Right atrium auricular region (tissue), 2 donors: ENCODE measurements at regions not wholly inside any gene's neighbourhood (a gene's known extent, or its start where the extent isn't known, plus 50 kb on each side); places are given as distances from the start of the nearest gene placed in this dataset.

ENCODE experiments used
- DNase-seq: peaks from one replicate; pipeline ENCODE4 v3.0.0-alpha.2; 2019; ENCODE audit warnings: low spot score
- H3K27ac ChIP-seq, 2 donors: fragments of 200-600 bp; sonication (generic); 1 replicate in 1 of 2; 2 replicates in 1 of 2; pipeline ENCODE4 v1.5.1; 2016 to 2019
- H3K27me3 ChIP-seq, 2 donors: fragments of 200-600 bp; sonication (generic); one replicate each; pipeline versions ENCODE4 v1.5.1 to v1.6.0; 2017 to 2019
- H3K36me3 ChIP-seq: fragments of 200-600 bp; sonication (generic); one replicate; pipeline ENCODE4 v1.5.1; 2016
- H3K4me1 ChIP-seq, 2 donors: fragments of 200-600 bp; sonication (generic); one replicate each; pipeline versions ENCODE4 v1.5.1 to v1.6.0; 2017 to 2019
- H3K4me3 ChIP-seq, 2 donors: fragments of 200-600 bp; sonication (generic); 1 replicate in 1 of 2; 2 replicates in 1 of 2; pipeline ENCODE4 v1.5.1; 2017 to 2019; ENCODE audit warnings: mild to moderate bottlenecking in 1 of 2, moderate library complexity in 1 of 2
- H3K9me3 ChIP-seq, 2 donors: fragments of 200-600 bp; sonication (generic); one replicate each; pipeline ENCODE4 v1.5.1; 2019
- CTCF ChIP-seq, 2 donors: fragments of 200-600 bp; sonication (generic); IDR thresholded peaks; one replicate each; pipeline ENCODE4 v1.5.1; 2019; ENCODE audit warnings: antibody characterized with exemption in 2 of 2

GRCh38 chr11:87451395-87451794, 413.7 kb downstream of the TMEM135 start:
- H3K27me3 ChIP-seq = no peaks in the 10 kb centered on the region
- H3K27ac ChIP-seq = no peak overlapping the region
- H3K36me3 ChIP-seq = no peaks in the 10 kb centered on the region
- no peaks in the 10 kb centered on the region for H3K9me3 ChIP-seq
- DNase-seq = no peak
- H3K4me1 ChIP-seq = no peaks in the 10 kb centered on the region
- no peak for TF ChIP-seq CTCF (IDR thresholded peaks at IDR 0.05)
- no peak overlapping the region for H3K4me3 ChIP-seq

- no peaks in the 10 kb centered on the region for H3K27me3 ChIP-seq
- H3K27ac ChIP-seq = no peak overlapping the region
- no peaks in the 10 kb centered on the region for H3K36me3 ChIP-seq
- H3K4me1 ChIP-seq = no peaks in the 10 kb centered on the region
- no peak for DNase-seq
- no peak for TF ChIP-seq CTCF (IDR thresholded peaks at IDR 0.05)
- no peak overlapping the region for H3K4me3 ChIP-seq
- no peaks in the 10 kb centered on the region for H3K9me3 ChIP-seq
These were observed 409.9 kb downstream of the TMEM135 start for GRCh38 chr11:87447606-87448005.

- H3K9me3 ChIP-seq = no peaks in the 10 kb centered on the region
- H3K4me1 ChIP-seq = no peaks in the 10 kb centered on the region
- no peaks in the 10 kb centered on the region for H3K27me3 ChIP-seq
- H3K4me3 ChIP-seq = no peak overlapping the region
- no peak overlapping the region for H3K27ac ChIP-seq
- no peak for DNase-seq
- H3K36me3 ChIP-seq = no peaks in the 10 kb centered on the region
- TF ChIP-seq CTCF (IDR thresholded peaks at IDR 0.05) = no peak
These were observed 407.3 kb downstream of the TMEM135 start for GRCh38 chr11:87444993-87445392.

- DNase-seq = no peak
- Histone ChIP-seq H3K4me1 (no peaks in the 10 kb centered on the region), H3K27ac (no peak overlapping the region), H3K27me3 (no peaks in the 10 kb centered on the region), H3K9me3 (no peaks in the 10 kb centered on the region), H3K36me3 (no peaks in the 10 kb centered on the region), H3K4me3 (no peak overlapping the region)
- no peak for TF ChIP-seq CTCF (IDR thresholded peaks at IDR 0.05)
These were observed 406.0 kb downstream of the TMEM135 start for GRCh38 chr11:87443707-87444106.

- Histone ChIP-seq H3K4me3 (no peak overlapping the region), H3K27ac (no peak overlapping the region), H3K4me1 (no peaks in the 10 kb centered on the region), H3K9me3 (no peaks in the 10 kb centered on the region), H3K36me3 (no peaks in the 10 kb centered on the region), H3K27me3 (no peaks in the 10 kb centered on the region)
- no peak for TF ChIP-seq CTCF (IDR thresholded peaks at IDR 0.05)
- DNase-seq = no peak
These were observed 402.5 kb downstream of the TMEM135 start for GRCh38 chr11:87440076-87440770.

- DNase-seq = no peak
- H3K4me1 ChIP-seq = no peaks in the 10 kb centered on the region
- TF ChIP-seq CTCF (IDR thresholded peaks at IDR 0.05) = no peak
These were observed 400.7 kb downstream of the TMEM135 start for GRCh38 chr11:87438416-87438815.

More at GRCh38 chr11:87438416-87438815, 400.7 kb downstream of the TMEM135 start:
- Histone ChIP-seq H3K9me3 (no peaks in the 10 kb centered on the region), H3K36me3 (no peaks in the 10 kb centered on the region), H3K4me3 (no peak overlapping the region), H3K27me3 (no peaks in the 10 kb centered on the region), H3K27ac (no peak overlapping the region)
